ENCODE measurements at regions not wholly inside any gene's neighbourhood (a gene's known extent, or its start where the extent isn't known, plus 50 kb on each side); places are given as distances from the start of the nearest gene placed in this dataset.

GRCh38 chr2:51111532-51111931 lies 79.6 kb upstream of the NRXN1 start:
- H3F3A ChIP-seq (ENCODE audit: insufficient read depth) = no peaks in the 10 kb centered on the region
- H3K4me3 ChIP-seq = no peak overlapping the region
- H3K4me1 ChIP-seq (ENCODE audit: insufficient read depth) = no peaks in the 10 kb centered on the region
- H2AFZ ChIP-seq = no peak overlapping the region
- no peak for DNase-seq
- no peaks in the 10 kb centered on the region for H3K9me2 ChIP-seq (ENCODE audit: insufficient read depth)
- in situ Hi-C loops (cut with MboI) = no loop called here
- H3K27me3 ChIP-seq (replicated peaks; ENCODE audit: insufficient read depth) = no peaks in the 10 kb centered on the region
- H3K9me3 ChIP-seq (ENCODE audit: low read depth) = no peaks in the 10 kb centered on the region
- H3K36me3 ChIP-seq (ENCODE audit: low read depth) = no peaks in the 10 kb centered on the region
- no peak for TF ChIP-seq EZH2 (IDR thresholded peaks at IDR 0.05; ENCODE audit: insufficient read depth, poor library complexity, severe bottlenecking)
- TF ChIP-seq EZH2phosphoT487 (IDR thresholded peaks at IDR 0.05; ENCODE audit: insufficient read depth, low read depth) = no peak
- H3K4me2 ChIP-seq (ENCODE audit: unreplicated experiment) = no peak overlapping the region
- no peaks in the 10 kb centered on the region for H3K79me2 ChIP-seq (ENCODE audit: insufficient read depth)
- WGBS, 2 experiments (ENCODE audit: low coverage in 1 of 2, low lambda C conversion rate in 2 of 2, missing lambda C conversion rate in 2 of 2) = 24 to 29% methylated on average over 3 of the region's 3 CpGs
- no peak overlapping the region for H3K9ac ChIP-seq
- H4K20me1 ChIP-seq (ENCODE audit: insufficient read depth) = no peaks in the 10 kb centered on the region
- no peak overlapping the region for H3K27ac ChIP-seq

- Histone ChIP-seq H4K20me1 (ENCODE audit: insufficient read depth) (no peaks in the 10 kb centered on the region), H3K4me1 (ENCODE audit: insufficient read depth) (no peaks in the 10 kb centered on the region), H3K27me3 (replicated peaks; ENCODE audit: insufficient read depth) (no peaks in the 10 kb centered on the region), H2AFZ (no peak overlapping the region), H3F3A (ENCODE audit: insufficient read depth) (no peaks in the 10 kb centered on the region), H3K79me2 (ENCODE audit: insufficient read depth) (no peaks in the 10 kb centered on the region), H3K36me3 (ENCODE audit: low read depth) (no peaks in the 10 kb centered on the region), H3K9ac (no peak overlapping the region), H3K9me2 (ENCODE audit: insufficient read depth) (no peaks in the 10 kb centered on the region), H3K27ac (no peak overlapping the region), H3K9me3 (ENCODE audit: low read depth) (no peaks in the 10 kb centered on the region), H3K4me3 (no peak overlapping the region), H3K4me2 (ENCODE audit: unreplicated experiment) (no peak overlapping the region)
- DNase-seq = no peak
- TF ChIP-seq EZH2 (IDR thresholded peaks at IDR 0.05; ENCODE audit: insufficient read depth, poor library complexity, severe bottlenecking) = no peak
- TF ChIP-seq EZH2phosphoT487 (IDR thresholded peaks at IDR 0.05; ENCODE audit: insufficient read depth, low read depth) = no peak
- in situ Hi-C loops (cut with MboI) = no loop called here
- WGBS, 2 experiments (ENCODE audit: low coverage in 1 of 2, low lambda C conversion rate in 2 of 2, missing lambda C conversion rate in 2 of 2) = 60 to 85% methylated on average over 1 of the region's 1 CpG
Measured at GRCh38 chr2:51108794-51109193, 76.9 kb upstream of the NRXN1 start.

DNA sequence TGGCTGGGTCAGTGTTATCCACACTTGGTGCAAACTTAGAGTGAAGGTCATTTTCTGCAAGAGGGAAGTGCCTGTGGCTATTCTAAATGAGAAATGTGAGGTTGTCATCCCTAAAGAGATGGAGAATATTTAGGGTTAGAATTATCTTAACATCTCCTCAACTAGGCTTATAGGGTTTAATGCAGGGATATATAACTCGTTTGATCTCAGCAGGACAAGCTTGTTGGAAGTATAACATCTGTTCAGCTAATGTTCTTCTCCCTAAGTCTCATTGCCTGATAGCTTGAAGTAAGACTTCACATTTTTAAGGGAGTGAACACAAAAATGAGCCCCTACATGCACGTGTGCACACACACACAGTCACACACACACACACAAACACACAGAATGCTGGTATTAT lies 75.9 kb upstream of the NRXN1 start:
- no peaks in the 10 kb centered on the region for H3K79me2 ChIP-seq (ENCODE audit: insufficient read depth)
- no peaks in the 10 kb centered on the region for H4K20me1 ChIP-seq (ENCODE audit: insufficient read depth)
- no peaks in the 10 kb centered on the region for H3F3A ChIP-seq (ENCODE audit: insufficient read depth)
- no peaks in the 10 kb centered on the region for H3K9me2 ChIP-seq (ENCODE audit: insufficient read depth)
- H3K27me3 ChIP-seq (replicated peaks; ENCODE audit: insufficient read depth) = no peaks in the 10 kb centered on the region
- in situ Hi-C loops (cut with MboI) = no loop called here
- no peak overlapping the region for H3K27ac ChIP-seq
- no peak for TF ChIP-seq EZH2 (IDR thresholded peaks at IDR 0.05; ENCODE audit: insufficient read depth, poor library complexity, severe bottlenecking)
- no peak for TF ChIP-seq EZH2phosphoT487 (IDR thresholded peaks at IDR 0.05; ENCODE audit: insufficient read depth, low read depth)
- no peak for DNase-seq
- H3K9me3 ChIP-seq (ENCODE audit: low read depth) = no peaks in the 10 kb centered on the region
- no peaks in the 10 kb centered on the region for H3K36me3 ChIP-seq (ENCODE audit: low read depth)
- H3K9ac ChIP-seq = no peak overlapping the region
- no peaks in the 10 kb centered on the region for H3K4me1 ChIP-seq (ENCODE audit: insufficient read depth)
- 0 to 1% methylated on average over 2 of the region's 2 CpGs for WGBS, 2 experiments (ENCODE audit: low coverage in 1 of 2, low lambda C conversion rate in 2 of 2, missing lambda C conversion rate in 2 of 2)
- no peak overlapping the region for H2AFZ ChIP-seq
- no peak overlapping the region for H3K4me3 ChIP-seq
- H3K4me2 ChIP-seq (ENCODE audit: unreplicated experiment) = no peak overlapping the region

- 9 to 15% methylated on average over 2 of the region's 2 CpGs for WGBS, 2 experiments (ENCODE audit: low coverage in 1 of 2, low lambda C conversion rate in 2 of 2, missing lambda C conversion rate in 2 of 2)
- Histone ChIP-seq H3K4me1 (ENCODE audit: insufficient read depth) (no peaks in the 10 kb centered on the region), H3K4me2 (ENCODE audit: unreplicated experiment) (no peak overlapping the region), H3K79me2 (ENCODE audit: insufficient read depth) (no peaks in the 10 kb centered on the region), H3K27me3 (replicated peaks; ENCODE audit: insufficient read depth) (no peaks in the 10 kb centered on the region), H3K9me2 (ENCODE audit: insufficient read depth) (no peaks in the 10 kb centered on the region), H3K9me3 (ENCODE audit: low read depth) (no peaks in the 10 kb centered on the region), H3K36me3 (ENCODE audit: low read depth) (no peaks in the 10 kb centered on the region), H3K27ac (no peak overlapping the region), H3K9ac (no peak overlapping the region), H3F3A (ENCODE audit: insufficient read depth) (no peaks in the 10 kb centered on the region), H2AFZ (no peak overlapping the region), H3K4me3 (no peak overlapping the region), H4K20me1 (ENCODE audit: insufficient read depth) (no peaks in the 10 kb centered on the region)
- in situ Hi-C loops (cut with MboI) = no loop called here
- no peak for DNase-seq
- TF ChIP-seq EZH2 (IDR thresholded peaks at IDR 0.05; ENCODE audit: insufficient read depth, poor library complexity, severe bottlenecking) (no peak), EZH2phosphoT487 (IDR thresholded peaks at IDR 0.05; ENCODE audit: insufficient read depth, low read depth) (no peak)
Measured at GRCh38 chr2:51105811-51106210, 73.9 kb upstream of the NRXN1 start.

GRCh38 chr2:51103205-51103604 lies 71.3 kb upstream of the NRXN1 start:
- peak; percentile 0 for DNase-seq
- Histone ChIP-seq H3K9ac (no peak overlapping the region), H3F3A (ENCODE audit: insufficient read depth) (no peaks in the 10 kb centered on the region), H3K9me3 (ENCODE audit: low read depth) (no peaks in the 10 kb centered on the region), H3K4me3 (no peak overlapping the region), H3K4me1 (ENCODE audit: insufficient read depth) (no peaks in the 10 kb centered on the region), H3K79me2 (ENCODE audit: insufficient read depth) (no peaks in the 10 kb centered on the region), H3K27ac (no peak overlapping the region), H3K4me2 (ENCODE audit: unreplicated experiment) (no peak overlapping the region), H3K27me3 (replicated peaks; ENCODE audit: insufficient read depth) (no peaks in the 10 kb centered on the region), H3K9me2 (ENCODE audit: insufficient read depth) (no peaks in the 10 kb centered on the region), H3K36me3 (ENCODE audit: low read depth) (no peaks in the 10 kb centered on the region), H2AFZ (no peak overlapping the region), H4K20me1 (ENCODE audit: insufficient read depth) (no peaks in the 10 kb centered on the region)
- TF ChIP-seq EZH2 (IDR thresholded peaks at IDR 0.05; ENCODE audit: insufficient read depth, poor library complexity, severe bottlenecking) = no peak
- no peak for TF ChIP-seq EZH2phosphoT487 (IDR thresholded peaks at IDR 0.05; ENCODE audit: insufficient read depth, low read depth)
- in situ Hi-C loops (cut with MboI) = no loop called here
- 28 to 35% methylated on average over 6 of the region's 6 CpGs for WGBS, 2 experiments (ENCODE audit: low coverage in 1 of 2, low lambda C conversion rate in 2 of 2, missing lambda C conversion rate in 2 of 2)

All from GM23248 (cell line).